ENCODE measurements at regions not wholly inside any gene's neighbourhood (a gene's known extent, or its start where the extent isn't known, plus 50 kb on each side); places are given as distances from the start of the nearest gene placed in this dataset.

DNA sequence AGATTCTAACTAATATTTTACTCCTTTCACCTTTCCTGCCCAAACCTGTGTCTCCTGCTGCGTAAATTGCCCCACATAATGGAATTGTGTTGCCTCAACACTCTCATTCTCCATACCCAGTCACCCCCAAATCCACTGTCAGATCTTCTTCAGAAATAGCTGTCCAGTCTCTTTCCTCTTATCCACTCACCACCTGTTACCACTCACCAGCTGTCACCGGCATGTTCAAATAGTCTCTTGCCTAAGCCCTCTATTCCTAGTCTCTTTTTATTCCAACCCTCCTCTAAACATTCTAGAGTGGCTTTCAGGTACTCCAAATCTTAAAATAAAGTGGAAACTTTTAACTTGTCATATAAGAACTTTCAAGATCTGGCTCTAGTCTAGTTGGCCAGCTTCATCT, 262.0 kb upstream of the FBXL7 start:
- Histone ChIP-seq H3K9me1 (ENCODE audit: control insufficient read depth, extremely low read depth, insufficient read depth, low read length) (no peaks in the 10 kb centered on the region), H4K20me1 (ENCODE audit: control insufficient read depth, extremely low read depth, insufficient read depth, low read length) (no peaks in the 10 kb centered on the region), H3K79me2 (ENCODE audit: control insufficient read depth, insufficient read depth, low read length) (no peaks in the 10 kb centered on the region), H3K4me2 (ENCODE audit: control insufficient read depth, extremely low read depth, insufficient read depth, low read depth, low read length) (no peak overlapping the region), H3K9ac (ENCODE audit: control insufficient read depth, extremely low read depth, insufficient read depth, low read length) (no peak overlapping the region), H3K4me3 (ENCODE audit: control insufficient read depth in 2 of 3, extremely low read depth in 1 of 3, insufficient read depth in 2 of 3, low read depth in 1 of 3, low read length in 3 of 3) (no peak overlapping the region), H3K27ac (ENCODE audit: control insufficient read depth, insufficient read depth, low read length) (no peak overlapping the region), H3K4me1 (ENCODE audit: control insufficient read depth, extremely low read depth, insufficient read depth, low read length) (no peaks in the 10 kb centered on the region), H2AFZ (ENCODE audit: control insufficient read depth, low read length) (no peak overlapping the region), H3K27me3 (ENCODE audit: control insufficient read depth, extremely low read depth, insufficient read depth, low read length) (no peaks in the 10 kb centered on the region), H3K36me3 (ENCODE audit: control insufficient read depth in 2 of 2, extremely low read depth in 1 of 2, insufficient read depth in 2 of 2, low read length in 2 of 2) (no peaks in the 10 kb centered on the region), H3K9me3 (ENCODE audit: control insufficient read depth, low read depth, low read length) (no peaks in the 10 kb centered on the region)
- DNase-seq (ENCODE audit: low read depth, low spot score) (no peak), FAIRE-seq (no peak)
- dilution Hi-C loops (cut with MboI; ENCODE audit: extremely low pct_ligation_motif_present, low sequenced_read_pairs): no loop called here
- no peak for TF ChIP-seq EZH2 (IDR thresholded peaks at IDR 0.05; ENCODE audit: low read length)
- TF ChIP-seq, protein P1, sequence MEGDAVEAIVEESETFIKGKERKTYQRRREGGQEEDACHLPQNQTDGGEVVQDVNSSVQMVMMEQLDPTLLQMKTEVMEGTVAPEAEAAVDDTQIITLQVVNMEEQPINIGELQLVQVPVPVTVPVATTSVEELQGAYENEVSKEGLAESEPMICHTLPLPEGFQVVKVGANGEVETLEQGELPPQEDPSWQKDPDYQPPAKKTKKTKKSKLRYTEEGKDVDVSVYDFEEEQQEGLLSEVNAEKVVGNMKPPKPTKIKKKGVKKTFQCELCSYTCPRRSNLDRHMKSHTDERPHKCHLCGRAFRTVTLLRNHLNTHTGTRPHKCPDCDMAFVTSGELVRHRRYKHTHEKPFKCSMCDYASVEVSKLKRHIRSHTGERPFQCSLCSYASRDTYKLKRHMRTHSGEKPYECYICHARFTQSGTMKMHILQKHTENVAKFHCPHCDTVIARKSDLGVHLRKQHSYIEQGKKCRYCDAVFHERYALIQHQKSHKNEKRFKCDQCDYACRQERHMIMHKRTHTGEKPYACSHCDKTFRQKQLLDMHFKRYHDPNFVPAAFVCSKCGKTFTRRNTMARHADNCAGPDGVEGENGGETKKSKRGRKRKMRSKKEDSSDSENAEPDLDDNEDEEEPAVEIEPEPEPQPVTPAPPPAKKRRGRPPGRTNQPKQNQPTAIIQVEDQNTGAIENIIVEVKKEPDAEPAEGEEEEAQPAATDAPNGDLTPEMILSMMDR (optimal IDR thresholded peaks at IDR 0.05 in 1 of 3, IDR thresholded peaks at IDR 0.05 in 1 of 3, conservative IDR thresholded peaks at IDR 0.05 in 1 of 3; ENCODE audit: extremely low read depth in 1 of 3, insufficient read depth in 2 of 3, low read length in 3 of 3): no peak

DNA sequence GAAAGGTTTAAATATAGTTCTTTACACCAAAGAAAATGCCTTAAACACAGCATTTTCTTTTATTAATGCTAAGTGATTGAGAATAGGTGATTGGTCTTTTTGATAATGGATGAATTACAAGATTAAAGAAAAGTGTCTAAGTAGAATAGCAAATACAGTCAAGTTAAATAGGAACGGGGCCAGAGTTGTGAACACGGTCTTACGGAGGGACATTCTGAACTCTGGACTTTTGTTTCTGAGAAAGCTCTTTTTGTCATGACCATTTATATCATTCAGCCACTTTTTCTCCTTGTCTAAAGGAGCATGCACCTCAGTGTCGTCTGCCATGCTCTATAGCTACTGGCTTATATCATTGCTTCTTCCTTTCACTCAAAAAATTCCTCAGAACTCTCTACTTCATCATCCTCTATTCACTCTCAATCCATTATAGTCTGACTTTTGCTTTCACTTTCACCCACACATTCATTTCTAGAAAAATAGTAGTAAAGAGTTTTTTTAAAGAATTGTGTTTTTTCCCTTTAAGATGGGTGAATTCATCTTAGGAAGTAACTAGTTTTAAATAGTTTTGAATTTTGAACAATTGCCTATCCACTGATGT, 263.0 kb upstream of the FBXL7 start:
- no peak overlapping the region for H3K4me3 ChIP-seq (ENCODE audit: control insufficient read depth in 2 of 3, extremely low read depth in 1 of 3, insufficient read depth in 2 of 3, low read depth in 1 of 3, low read length in 3 of 3)
- H3K4me2 ChIP-seq (ENCODE audit: control insufficient read depth, extremely low read depth, insufficient read depth, low read depth, low read length): no peak overlapping the region
- H3K36me3 ChIP-seq (ENCODE audit: control insufficient read depth in 2 of 2, extremely low read depth in 1 of 2, insufficient read depth in 2 of 2, low read length in 2 of 2): no peaks in the 10 kb centered on the region
- no peaks in the 10 kb centered on the region for H4K20me1 ChIP-seq (ENCODE audit: control insufficient read depth, extremely low read depth, insufficient read depth, low read length)
- no peaks in the 10 kb centered on the region for H3K79me2 ChIP-seq (ENCODE audit: control insufficient read depth, insufficient read depth, low read length)
- FAIRE-seq: no peak
- H2AFZ ChIP-seq (ENCODE audit: control insufficient read depth, low read length): no peak overlapping the region
- H3K9me1 ChIP-seq (ENCODE audit: control insufficient read depth, extremely low read depth, insufficient read depth, low read length): no peaks in the 10 kb centered on the region
- no peaks in the 10 kb centered on the region for H3K4me1 ChIP-seq (ENCODE audit: control insufficient read depth, extremely low read depth, insufficient read depth, low read length)
- no peak overlapping the region for H3K27ac ChIP-seq (ENCODE audit: control insufficient read depth, insufficient read depth, low read length)
- dilution Hi-C loops (cut with MboI; ENCODE audit: extremely low pct_ligation_motif_present, low sequenced_read_pairs): no loop called here
- TF ChIP-seq, protein P1 (optimal IDR thresholded peaks at IDR 0.05 in 1 of 3, IDR thresholded peaks at IDR 0.05 in 1 of 3, conservative IDR thresholded peaks at IDR 0.05 in 1 of 3; ENCODE audit: extremely low read depth in 1 of 3, insufficient read depth in 2 of 3, low read length in 3 of 3): no peak
- no peak for TF ChIP-seq EZH2 (IDR thresholded peaks at IDR 0.05; ENCODE audit: low read length)
- DNase-seq (ENCODE audit: low read depth, low spot score): no peak
- H3K27me3 ChIP-seq (ENCODE audit: control insufficient read depth, extremely low read depth, insufficient read depth, low read length): no peaks in the 10 kb centered on the region
- H3K9me3 ChIP-seq (ENCODE audit: control insufficient read depth, low read depth, low read length): no peaks in the 10 kb centered on the region
- no peak overlapping the region for H3K9ac ChIP-seq (ENCODE audit: control insufficient read depth, extremely low read depth, insufficient read depth, low read length)
